ENCODE measurements at regions not wholly inside any gene's neighbourhood (a gene's known extent, or its start where the extent isn't known, plus 50 kb on each side); places are given as distances from the start of the nearest gene placed in this dataset.
"Not testable (repeated sequence)": the region's sequence is repeated elsewhere in the genome, so short reads cannot be mapped to it uniquely, and the experiment has no call there.

- Histone ChIP-seq H3K9me3 (ENCODE audit: low read depth) (no peaks in the 10 kb centered on the region), H3K9ac (no peak overlapping the region), H3K36me3 (ENCODE audit: low read depth) (no peaks in the 10 kb centered on the region), H4K20me1 (ENCODE audit: insufficient read depth) (no peaks in the 10 kb centered on the region), H3K4me2 (ENCODE audit: unreplicated experiment) (no peak overlapping the region), H3K79me2 (ENCODE audit: insufficient read depth) (no peaks in the 10 kb centered on the region), H3K4me3 (no peak overlapping the region), H3K9me2 (ENCODE audit: insufficient read depth) (no peaks in the 10 kb centered on the region), H3K27me3 (replicated peaks; ENCODE audit: insufficient read depth) (no peaks in the 10 kb centered on the region; the same call in 1 of the 2 replicates), H2AFZ (no peak overlapping the region), H3K4me1 (ENCODE audit: insufficient read depth) (no peaks in the 10 kb centered on the region), H3K27ac (no peak overlapping the region), H3F3A (ENCODE audit: insufficient read depth) (no peaks in the 10 kb centered on the region)
- no peak for DNase-seq
- TF ChIP-seq EZH2phosphoT487 (IDR thresholded peaks at IDR 0.05; ENCODE audit: insufficient read depth, low read depth) (no peak), EZH2 (IDR thresholded peaks at IDR 0.05; ENCODE audit: insufficient read depth, poor library complexity, severe bottlenecking) (no peak)
- in situ Hi-C loops (cut with MboI), result no loop called here
- WGBS, 2 experiments (ENCODE audit: low coverage in 1 of 2, low lambda C conversion rate in 2 of 2, missing lambda C conversion rate in 2 of 2), result 74 to 78% methylated on average over 3 of the region's 3 CpGs
Measured at GRCh38 chr6:890201-890600, 197.3 kb upstream of the EXOC2 start.

- 81 to 86% methylated on average over 35 of the region's 35 CpGs for WGBS, 2 experiments (ENCODE audit: low coverage in 1 of 2, low lambda C conversion rate in 2 of 2, missing lambda C conversion rate in 2 of 2)
- no peak overlapping the region for H3K27ac ChIP-seq
- H3K9me2 ChIP-seq (ENCODE audit: insufficient read depth), result no peaks in the 10 kb centered on the region
- H4K20me1 ChIP-seq (ENCODE audit: insufficient read depth), result no peaks in the 10 kb centered on the region
- TF ChIP-seq EZH2phosphoT487 (IDR thresholded peaks at IDR 0.05; ENCODE audit: insufficient read depth, low read depth) (no peak), EZH2 (IDR thresholded peaks at IDR 0.05; ENCODE audit: insufficient read depth, poor library complexity, severe bottlenecking) (no peak)
- no peaks in the 10 kb centered on the region for H3K9me3 ChIP-seq (ENCODE audit: low read depth)
- no peak overlapping the region for H3K9ac ChIP-seq
- no peaks in the 10 kb centered on the region for H3K36me3 ChIP-seq (ENCODE audit: low read depth)
- H3K4me1 ChIP-seq (ENCODE audit: insufficient read depth), result no peaks in the 10 kb centered on the region
- no peak overlapping the region for H3K4me3 ChIP-seq
- no peaks in the 10 kb centered on the region; the same call in 1 of the 2 replicates for H3K27me3 ChIP-seq (replicated peaks; ENCODE audit: insufficient read depth)
- H2AFZ ChIP-seq, result no peak overlapping the region
- DNase-seq, result no peak
- in situ Hi-C loops (cut with MboI), result no loop called here
- H3K79me2 ChIP-seq (ENCODE audit: insufficient read depth), result no peaks in the 10 kb centered on the region
- H3F3A ChIP-seq (ENCODE audit: insufficient read depth), result no peaks in the 10 kb centered on the region
- no peak overlapping the region for H3K4me2 ChIP-seq (ENCODE audit: unreplicated experiment)
Measured at GRCh38 chr6:887583-888235, 194.8 kb upstream of the EXOC2 start.

- in situ Hi-C loops (cut with MboI); H3K9me3 ChIP-seq (ENCODE audit: low read depth); H3K27me3 ChIP-seq (replicated peaks; ENCODE audit: insufficient read depth); H2AFZ ChIP-seq; H3K27ac ChIP-seq; H3F3A ChIP-seq (ENCODE audit: insufficient read depth); H3K36me3 ChIP-seq (ENCODE audit: low read depth); H3K79me2 ChIP-seq (ENCODE audit: insufficient read depth); H3K9me2 ChIP-seq (ENCODE audit: insufficient read depth); DNase-seq; H3K4me2 ChIP-seq (ENCODE audit: unreplicated experiment); H3K4me3 ChIP-seq; H3K4me1 ChIP-seq (ENCODE audit: insufficient read depth); H3K9ac ChIP-seq; H4K20me1 ChIP-seq (ENCODE audit: insufficient read depth): not testable (repeated sequence)
- WGBS, 2 experiments (ENCODE audit: low coverage in 1 of 2, low lambda C conversion rate in 2 of 2, missing lambda C conversion rate in 2 of 2), result 84 to 85% methylated on average over 9 of the region's 9 CpGs
Measured at GRCh38 chr6:886116-886515, 193.2 kb upstream of the EXOC2 start.

- Histone ChIP-seq H3K4me2 (ENCODE audit: unreplicated experiment) (no peak overlapping the region), H3K36me3 (ENCODE audit: low read depth) (no peaks in the 10 kb centered on the region), H3K27ac (no peak overlapping the region), H3K27me3 (replicated peaks; ENCODE audit: insufficient read depth) (no peaks in the 10 kb centered on the region; the same call in none of the 2 replicates), H4K20me1 (ENCODE audit: insufficient read depth) (no peaks in the 10 kb centered on the region), H3F3A (ENCODE audit: insufficient read depth) (no peaks in the 10 kb centered on the region), H3K79me2 (ENCODE audit: insufficient read depth) (no peaks in the 10 kb centered on the region), H3K4me3 (no peak overlapping the region), H3K9me2 (ENCODE audit: insufficient read depth) (no peaks in the 10 kb centered on the region), H3K4me1 (ENCODE audit: insufficient read depth) (no peaks in the 10 kb centered on the region), H2AFZ (no peak overlapping the region), H3K9ac (no peak overlapping the region), H3K9me3 (ENCODE audit: low read depth) (no peaks in the 10 kb centered on the region)
- DNase-seq, result no peak
- in situ Hi-C loops (cut with MboI), result no loop called here
- 60 to 61% methylated on average over 7 of the region's 7 CpGs for WGBS, 2 experiments (ENCODE audit: low coverage in 1 of 2, low lambda C conversion rate in 2 of 2, missing lambda C conversion rate in 2 of 2)
- TF ChIP-seq EZH2 (IDR thresholded peaks at IDR 0.05; ENCODE audit: insufficient read depth, poor library complexity, severe bottlenecking), result no peak
- TF ChIP-seq EZH2phosphoT487 (IDR thresholded peaks at IDR 0.05; ENCODE audit: insufficient read depth, low read depth), result no peak
Measured at GRCh38 chr6:885051-885590, 192.2 kb upstream of the EXOC2 start.

Measured in GM23248 (cell line).